Memory B cell (primary cell): ENCODE measurements at regions not wholly inside any gene's neighbourhood (a gene's known extent, or its start where the extent isn't known, plus 50 kb on each side); places are given as distances from the start of the nearest gene placed in this dataset.
"Not testable (repeated sequence)": the region's sequence is repeated elsewhere in the genome, so short reads cannot be mapped to it uniquely, and the experiment has no call there.

Experiments used
- ATAC-seq: fragments of 150-1000 bp; cut with Tn5 transposase; 2 replicates; pipeline ENCODE4 v1.10.0; 2021; ENCODE audit warnings: low read depth, mild to moderate bottlenecking, moderate library complexity
- DNase-seq, 2 donors: peaks; one replicate each; pipeline ENCODE4 v3.0.0; 2022; ENCODE audit warnings: low spot score in 2 of 2
- H3K27ac Mint-ChIP-seq: one replicate; pipeline ENCODE4 v1.8.0; 2022; ENCODE audit warnings: mild to moderate bottlenecking, moderate library complexity, mixed read lengths
- H3K27me3 Mint-ChIP-seq: one replicate; pipeline ENCODE4 v1.8.0; 2022; ENCODE audit warnings: mixed read lengths
- H3K36me3 Mint-ChIP-seq: one replicate; pipeline ENCODE4 v1.8.0; 2022; ENCODE audit warnings: mild to moderate bottlenecking, mixed read lengths
- H3K4me1 Mint-ChIP-seq: one replicate; pipeline ENCODE4 v1.8.0; 2022; ENCODE audit warnings: mixed read lengths
- H3K4me3 Mint-ChIP-seq: one replicate; pipeline ENCODE4 v1.8.0; 2022; ENCODE audit warnings: mild to moderate bottlenecking, moderate library complexity, mixed read lengths
- H3K9me3 Mint-ChIP-seq: one replicate; pipeline ENCODE4 v1.8.0; 2022; ENCODE audit warnings: mixed read lengths

DNA sequence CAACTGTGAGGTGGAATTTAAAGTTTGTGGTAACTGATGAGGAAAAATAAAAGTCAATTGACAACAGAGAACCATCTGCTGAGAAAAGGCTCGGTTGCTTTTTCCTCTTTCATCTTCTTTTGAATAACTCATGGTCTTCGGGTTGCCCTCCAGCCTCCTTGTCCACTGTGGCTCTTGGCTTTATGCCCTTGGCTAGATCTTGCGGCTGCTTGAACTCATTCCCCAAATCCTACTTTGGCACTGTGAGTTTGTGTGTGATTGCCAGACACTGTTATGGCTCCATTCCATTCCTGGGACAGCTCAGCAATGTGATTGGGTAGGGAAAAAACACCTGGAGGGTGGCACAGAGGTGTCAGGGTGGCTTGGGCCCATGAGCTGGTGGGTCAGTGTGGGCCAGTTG, 387.4 kb downstream of the DLEU7 start:
- peaks cover 4% of the 10 kb centered on the region for H3K4me1 Mint-ChIP-seq
- no peaks in the 10 kb centered on the region for H3K9me3 Mint-ChIP-seq
- no peak for ATAC-seq

DNA sequence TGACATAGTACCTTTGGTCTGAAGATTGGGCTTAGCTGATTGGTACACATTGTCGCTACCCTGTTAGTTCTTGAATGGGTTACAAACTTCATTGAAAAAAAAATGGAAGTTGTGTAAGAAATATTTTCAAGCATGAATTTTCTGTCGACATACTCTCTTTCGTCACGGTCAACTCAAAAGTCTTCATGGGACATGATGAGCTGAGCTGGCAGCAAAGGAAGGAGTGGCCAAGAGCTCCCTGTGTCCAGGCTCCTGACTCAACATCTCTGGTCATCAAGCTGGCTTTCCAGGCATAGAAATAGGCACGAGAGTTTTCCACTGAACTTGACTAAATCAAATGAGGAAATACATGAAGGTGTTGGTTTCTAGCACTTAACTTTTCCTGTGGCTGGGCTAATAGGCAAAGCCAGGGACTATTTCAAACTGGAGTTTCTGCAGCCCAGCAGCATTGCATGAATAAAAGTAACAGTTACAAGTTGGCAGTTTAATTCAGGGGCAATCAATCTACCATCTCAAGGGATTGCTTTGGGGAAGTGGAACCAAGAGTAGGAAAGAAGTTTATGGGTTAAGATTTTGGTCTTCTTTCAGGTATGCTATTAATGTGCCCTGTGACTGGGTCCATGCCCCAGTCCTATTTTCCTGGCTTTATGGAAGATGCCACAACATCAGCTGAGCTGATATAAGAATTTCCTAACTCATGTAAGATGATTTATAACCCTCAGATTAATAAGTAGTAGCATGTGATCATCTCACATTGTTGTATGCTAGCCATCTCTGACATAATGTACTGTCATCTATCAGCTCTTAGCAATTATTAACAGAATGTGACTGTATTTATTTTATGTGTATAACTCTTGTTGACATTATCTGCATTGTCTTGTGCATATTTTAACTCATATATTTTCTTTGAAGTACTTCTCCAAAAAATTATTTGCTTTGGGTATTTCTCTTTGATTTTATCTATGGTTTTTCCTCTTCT, 385.8 kb downstream of the DLEU7 start:
- Mint-ChIP-seq H3K36me3 (no peaks in the 10 kb centered on the region), H3K9me3 (no peaks in the 10 kb centered on the region), H3K27me3 (no peaks in the 10 kb centered on the region), H3K27ac (no peak overlapping the region), H3K4me1 (peaks cover 4% of the 10 kb centered on the region), H3K4me3 (no peak overlapping the region)
- no peak for DNase-seq
- ATAC-seq: no peak

More for the DNA sequence above, 387.4 kb downstream of the DLEU7 start:
- no peak overlapping the region for H3K4me3 Mint-ChIP-seq
- H3K27ac Mint-ChIP-seq: no peak overlapping the region
- H3K36me3 Mint-ChIP-seq: no peaks in the 10 kb centered on the region
- DNase-seq: no peak
- no peaks in the 10 kb centered on the region for H3K27me3 Mint-ChIP-seq

DNA sequence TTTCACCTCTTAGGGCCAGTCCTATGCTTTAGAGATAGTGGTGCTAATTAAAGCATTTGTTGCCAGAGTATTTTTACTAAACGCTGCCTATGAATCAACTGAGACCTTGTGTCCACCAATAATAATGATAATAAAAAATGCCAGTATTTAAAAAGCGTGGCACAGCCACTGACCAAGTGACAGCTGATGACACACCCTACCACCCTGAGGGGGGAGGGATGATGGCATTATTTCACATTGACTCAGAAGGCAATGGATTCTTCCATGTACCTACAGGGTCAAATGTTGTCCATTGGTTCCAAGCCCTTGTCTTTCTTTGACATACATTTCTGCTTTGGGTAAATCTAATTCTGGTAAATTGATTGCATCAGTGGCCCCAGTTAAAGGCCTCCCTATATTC, 384.4 kb downstream of the DLEU7 start:
- Mint-ChIP-seq H3K4me1 (peaks cover 4% of the 10 kb centered on the region), H3K27me3 (no peaks in the 10 kb centered on the region), H3K36me3 (no peaks in the 10 kb centered on the region), H3K27ac (no peak overlapping the region), H3K4me3 (no peak overlapping the region), H3K9me3 (no peaks in the 10 kb centered on the region)
- no peak for DNase-seq
- ATAC-seq: no peak

DNA sequence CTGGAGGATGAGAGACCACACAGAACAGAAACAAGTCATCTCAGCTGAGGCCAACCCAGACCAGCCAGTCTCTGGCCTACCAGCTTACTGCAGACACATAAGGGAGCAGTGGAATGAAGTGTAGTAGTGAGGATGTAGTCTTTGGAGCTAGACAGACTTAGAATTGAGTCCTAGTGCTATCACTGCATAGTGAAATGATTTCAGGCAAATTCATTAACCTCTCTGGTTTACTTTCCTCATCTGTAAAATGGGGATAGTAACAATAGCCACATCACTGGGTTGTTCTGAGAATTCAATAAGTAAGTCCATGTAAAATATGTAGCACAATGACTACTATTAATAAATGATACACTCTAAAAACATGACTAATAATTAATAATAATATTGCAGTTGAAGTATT, 383.8 kb downstream of the DLEU7 start:
- no peak overlapping the region for H3K27ac Mint-ChIP-seq
- H3K4me1 Mint-ChIP-seq: peaks cover 4% of the 10 kb centered on the region
- H3K36me3 Mint-ChIP-seq: no peaks in the 10 kb centered on the region
- H3K27me3 Mint-ChIP-seq: no peaks in the 10 kb centered on the region
- H3K9me3 Mint-ChIP-seq: no peaks in the 10 kb centered on the region
- H3K4me3 Mint-ChIP-seq: no peak overlapping the region
- ATAC-seq (no peak), DNase-seq (no peak)

DNA sequence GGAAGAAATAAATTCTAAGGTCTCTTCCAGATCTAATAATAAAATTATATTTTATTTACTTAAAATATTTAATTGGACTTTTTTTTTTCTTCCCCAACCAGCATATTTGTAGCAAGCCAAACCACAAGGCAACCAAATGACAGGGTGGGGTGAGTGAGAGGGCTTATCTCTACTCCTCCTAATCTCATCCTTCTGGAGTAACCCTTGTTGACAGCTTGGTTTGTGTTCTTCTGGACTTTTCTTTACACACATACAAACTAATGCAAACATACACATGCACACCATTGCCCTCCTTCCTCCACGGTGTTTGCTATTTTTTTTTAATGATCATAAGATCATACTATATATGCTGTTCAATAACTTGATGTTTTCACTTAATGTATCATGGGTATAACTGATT, 383.1 kb downstream of the DLEU7 start:
- no peak overlapping the region for H3K4me3 Mint-ChIP-seq
- peaks cover 4% of the 10 kb centered on the region for H3K4me1 Mint-ChIP-seq
- ATAC-seq (no peak), DNase-seq (no peak)
- no peaks in the 10 kb centered on the region for H3K9me3 Mint-ChIP-seq
- H3K27ac Mint-ChIP-seq: no peak overlapping the region
- H3K27me3 Mint-ChIP-seq: no peaks in the 10 kb centered on the region
- H3K36me3 Mint-ChIP-seq: no peaks in the 10 kb centered on the region

DNA sequence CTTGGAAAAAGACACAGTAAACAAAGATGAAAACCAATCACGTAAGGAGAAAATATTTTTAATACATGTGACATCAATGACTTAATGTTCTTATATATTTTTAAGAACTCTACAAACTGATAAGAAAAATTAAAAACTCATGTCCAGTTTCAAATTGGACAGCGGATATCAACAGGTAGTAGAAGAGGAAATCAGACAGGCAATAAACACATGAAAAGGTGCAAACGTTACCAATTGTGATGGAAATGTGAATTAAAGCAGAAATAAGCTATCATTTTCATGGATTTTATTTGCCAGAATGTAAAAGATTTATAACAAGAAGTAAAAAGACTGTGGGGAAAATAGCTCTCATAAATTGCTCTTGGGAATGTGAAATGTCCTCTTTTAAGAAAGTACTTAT, 382.3 kb downstream of the DLEU7 start:
- Mint-ChIP-seq H3K4me1 (peaks cover 4% of the 10 kb centered on the region), H3K27ac (no peak overlapping the region), H3K27me3 (no peaks in the 10 kb centered on the region), H3K9me3 (no peaks in the 10 kb centered on the region), H3K36me3 (no peaks in the 10 kb centered on the region), H3K4me3 (no peak overlapping the region)
- ATAC-seq (no peak), DNase-seq (no peak)

DNA sequence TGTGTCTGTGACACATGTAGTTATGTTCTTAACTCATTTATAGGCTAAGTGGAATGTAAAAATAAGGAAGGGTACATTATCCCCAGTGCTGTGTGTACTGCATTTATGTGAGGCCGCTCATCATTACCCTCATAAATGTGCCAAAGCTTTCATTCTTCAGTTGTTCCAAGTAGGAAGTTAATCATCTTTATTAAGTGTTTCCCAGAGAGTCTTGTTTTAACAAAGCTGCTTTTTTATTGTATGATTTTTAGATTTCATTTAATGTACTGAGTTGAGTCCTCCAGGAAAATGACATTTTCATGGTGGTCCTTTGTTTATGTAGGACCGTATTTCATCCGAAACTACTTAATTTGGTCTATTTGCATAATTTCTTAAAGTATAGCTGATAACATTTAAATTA, 379.8 kb downstream of the DLEU7 start:
- Mint-ChIP-seq H3K9me3 (no peaks in the 10 kb centered on the region), H3K27me3 (no peaks in the 10 kb centered on the region), H3K36me3 (no peaks in the 10 kb centered on the region), H3K27ac (no peak overlapping the region), H3K4me3 (no peak overlapping the region), H3K4me1 (no peaks in the 10 kb centered on the region)
- ATAC-seq (no peak), DNase-seq (no peak)

DNA sequence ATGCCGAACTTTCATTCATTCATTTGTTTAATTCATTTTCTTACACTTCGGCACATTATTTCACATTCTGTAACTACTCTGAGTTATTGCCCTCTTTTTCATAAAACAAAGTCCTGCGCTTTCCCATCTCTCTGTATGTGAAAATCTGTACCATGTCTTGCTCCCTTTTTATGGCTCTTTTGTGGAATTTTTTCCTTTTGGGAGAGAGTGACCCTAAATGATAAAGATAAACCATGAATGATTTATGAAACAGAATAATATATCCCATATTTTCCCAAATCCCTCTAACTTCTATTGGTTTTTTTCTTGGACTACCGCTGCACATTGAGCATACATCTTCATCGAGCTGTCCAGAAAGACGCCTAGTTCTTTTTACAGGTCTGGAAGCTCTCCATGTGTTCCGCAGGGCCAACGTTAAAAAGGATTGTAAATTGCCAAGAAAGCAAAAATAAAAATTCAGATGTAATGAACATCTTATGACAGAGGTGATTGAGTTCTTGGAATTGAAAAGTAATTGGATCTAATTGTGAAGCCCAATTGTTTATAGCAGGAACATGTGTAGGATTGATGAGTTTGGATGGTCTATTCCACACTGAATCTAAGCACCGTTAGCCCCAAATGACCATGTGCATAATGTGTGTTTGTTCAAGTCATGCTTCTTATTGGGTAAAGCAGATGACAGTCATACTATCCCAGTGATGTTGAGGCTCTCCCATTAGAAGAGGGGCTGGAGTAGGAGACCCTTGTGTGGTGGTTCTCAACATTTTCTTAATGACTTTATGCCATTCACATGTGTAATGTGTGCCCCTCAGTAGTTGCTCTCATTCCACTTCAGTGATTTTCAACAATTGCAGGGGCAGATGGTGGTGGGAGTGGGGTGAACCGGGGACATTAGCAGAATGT, 378.9 kb downstream of the DLEU7 start:
- ATAC-seq (no peak), DNase-seq (no peak)
- Mint-ChIP-seq H3K4me3 (no peak overlapping the region), H3K9me3 (no peaks in the 10 kb centered on the region), H3K36me3 (no peaks in the 10 kb centered on the region), H3K27ac (no peak overlapping the region), H3K27me3 (no peaks in the 10 kb centered on the region), H3K4me1 (no peaks in the 10 kb centered on the region)

DNA sequence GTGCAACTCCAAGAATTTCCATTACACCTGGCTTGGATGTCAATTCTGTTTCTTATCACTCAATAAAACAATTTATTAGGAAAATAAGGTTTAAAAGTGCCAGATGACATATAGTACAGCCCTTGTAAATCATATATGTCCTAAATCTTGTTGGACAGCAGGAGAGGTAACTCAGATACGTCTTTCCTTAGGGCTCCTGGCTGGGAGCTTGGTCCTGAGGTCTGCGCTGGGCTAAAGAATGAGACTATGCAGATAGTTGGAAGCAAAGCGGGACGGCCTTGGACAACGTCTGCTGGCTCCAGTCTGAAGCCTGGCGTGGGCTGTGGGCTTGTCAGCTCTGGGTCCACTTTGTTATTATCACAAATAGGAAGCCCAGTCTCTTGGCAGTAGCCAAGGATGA, 377.0 kb downstream of the DLEU7 start:
- H3K27ac Mint-ChIP-seq: no peak overlapping the region
- H3K36me3 Mint-ChIP-seq: no peaks in the 10 kb centered on the region
- H3K27me3 Mint-ChIP-seq: no peaks in the 10 kb centered on the region
- DNase-seq (no peak), ATAC-seq (no peak)
- no peaks in the 10 kb centered on the region for H3K9me3 Mint-ChIP-seq
- H3K4me1 Mint-ChIP-seq: no peaks in the 10 kb centered on the region
- no peak overlapping the region for H3K4me3 Mint-ChIP-seq

DNA sequence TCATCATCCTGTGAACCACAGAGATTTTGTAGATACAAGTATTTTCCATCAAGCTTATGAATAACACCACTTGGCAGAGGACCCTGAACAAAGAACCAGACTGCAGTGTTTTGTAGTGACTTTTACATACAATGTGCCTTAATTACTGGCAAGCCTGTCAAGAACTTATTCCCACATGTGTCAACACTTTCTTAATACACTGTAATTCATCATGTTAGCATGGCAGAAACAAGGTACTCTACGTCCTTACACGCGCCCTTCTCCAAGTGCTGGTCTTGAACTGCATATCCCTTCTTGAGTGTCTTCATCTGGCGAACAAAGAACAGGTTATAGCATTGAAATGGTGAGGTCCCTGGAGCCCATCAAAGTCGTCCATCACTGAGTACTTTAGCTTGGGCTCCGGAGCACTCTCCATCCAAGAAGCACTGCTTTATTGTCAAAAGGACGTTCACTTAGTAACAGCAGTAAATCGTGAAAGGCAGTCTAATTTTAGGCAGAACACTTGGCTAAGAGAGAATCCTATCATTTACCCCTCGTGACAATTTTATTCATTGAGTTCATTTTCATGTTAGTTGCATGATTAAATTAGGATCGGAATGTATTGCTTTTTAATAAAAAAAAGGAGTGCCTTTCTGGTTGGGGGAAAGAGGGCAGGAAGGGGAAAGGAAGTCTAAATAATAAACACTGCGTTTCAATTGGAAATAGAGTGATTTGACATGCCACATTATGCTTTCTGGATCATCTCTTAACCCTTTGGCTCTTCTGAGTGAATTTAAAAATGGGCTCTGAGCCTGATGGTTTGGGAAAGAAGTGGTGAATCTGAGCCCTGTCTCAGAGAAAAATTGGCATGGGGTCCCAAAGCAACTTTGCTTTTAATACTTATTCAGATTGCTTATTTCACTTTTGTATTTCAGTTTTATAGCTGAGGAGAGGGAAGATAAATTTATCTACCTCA, 376.1 kb downstream of the DLEU7 start:
- Mint-ChIP-seq H3K36me3 (no peaks in the 10 kb centered on the region), H3K27me3 (no peaks in the 10 kb centered on the region), H3K9me3 (no peaks in the 10 kb centered on the region), H3K4me3 (no peak overlapping the region), H3K27ac (no peak overlapping the region), H3K4me1 (no peaks in the 10 kb centered on the region)
- no peak for ATAC-seq
- DNase-seq: no peak

DNA sequence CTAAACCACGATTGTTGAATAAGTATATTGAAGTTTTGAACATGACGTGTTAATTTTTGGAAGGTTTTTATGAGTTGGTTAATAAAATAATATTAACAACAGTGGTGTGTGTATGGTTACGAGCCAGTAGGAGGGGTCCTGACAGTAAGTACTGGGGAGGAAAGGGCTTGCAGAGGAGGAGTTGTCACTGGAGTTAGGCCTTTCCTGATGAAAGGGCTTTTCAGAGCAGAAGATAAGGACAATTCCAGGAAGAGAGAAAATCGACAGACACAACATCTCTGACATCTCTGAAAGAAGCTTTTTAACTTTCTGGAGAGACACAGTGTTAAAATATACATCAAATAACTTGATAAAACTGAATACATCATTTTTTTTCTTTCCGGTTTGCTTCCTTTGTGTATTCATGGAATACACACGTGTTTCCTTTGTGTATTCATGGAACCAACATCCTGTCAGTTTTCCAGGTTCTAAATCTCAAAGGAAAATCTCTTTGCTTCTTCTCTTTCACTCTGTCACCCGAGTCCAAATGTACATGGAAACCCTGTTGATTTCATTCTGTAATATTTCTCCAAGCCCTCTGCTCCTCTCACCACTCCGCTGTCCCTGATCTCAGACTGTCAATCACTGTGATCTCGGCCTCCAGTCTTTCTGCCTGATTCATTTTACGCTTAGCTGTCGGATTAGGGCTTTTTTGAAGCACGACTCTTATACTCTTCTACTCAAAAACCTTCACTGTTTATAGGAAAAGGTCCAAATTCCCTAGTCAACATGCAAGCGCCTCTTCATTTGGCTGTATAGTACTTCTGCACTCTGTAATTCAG, 374.4 kb downstream of the DLEU7 start:
- no peaks in the 10 kb centered on the region for H3K9me3 Mint-ChIP-seq
- no peak for DNase-seq
- no peak overlapping the region for H3K27ac Mint-ChIP-seq
- no peaks in the 10 kb centered on the region for H3K27me3 Mint-ChIP-seq
- H3K36me3 Mint-ChIP-seq: no peaks in the 10 kb centered on the region
- no peak overlapping the region for H3K4me3 Mint-ChIP-seq
- peaks cover 2% of the 10 kb centered on the region for H3K4me1 Mint-ChIP-seq
- no peak for ATAC-seq

DNA sequence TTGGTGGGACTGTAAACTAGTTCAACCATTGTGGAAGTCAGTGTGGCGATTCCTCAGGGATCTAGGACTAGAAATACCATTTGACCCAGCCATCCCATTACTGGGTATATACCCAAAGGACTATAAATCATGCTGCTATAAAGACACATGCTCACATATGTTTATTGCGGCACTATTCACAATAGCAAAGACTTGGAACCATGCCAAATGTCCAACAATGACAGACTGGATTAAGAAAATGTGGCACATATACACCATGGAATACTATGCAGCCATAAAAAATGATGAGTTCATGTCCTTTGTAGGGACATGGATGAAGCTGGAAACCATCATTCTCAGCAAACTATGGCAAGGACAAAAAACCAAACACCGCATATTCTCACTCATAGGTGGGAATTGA, 370.4 kb downstream of the DLEU7 start:
- peaks cover 10% of the 10 kb centered on the region for H3K4me1 Mint-ChIP-seq
- not testable (repeated sequence) for DNase-seq, H3K27ac Mint-ChIP-seq, H3K27me3 Mint-ChIP-seq, H3K4me3 Mint-ChIP-seq, H3K9me3 Mint-ChIP-seq, H3K36me3 Mint-ChIP-seq, ATAC-seq

DNA sequence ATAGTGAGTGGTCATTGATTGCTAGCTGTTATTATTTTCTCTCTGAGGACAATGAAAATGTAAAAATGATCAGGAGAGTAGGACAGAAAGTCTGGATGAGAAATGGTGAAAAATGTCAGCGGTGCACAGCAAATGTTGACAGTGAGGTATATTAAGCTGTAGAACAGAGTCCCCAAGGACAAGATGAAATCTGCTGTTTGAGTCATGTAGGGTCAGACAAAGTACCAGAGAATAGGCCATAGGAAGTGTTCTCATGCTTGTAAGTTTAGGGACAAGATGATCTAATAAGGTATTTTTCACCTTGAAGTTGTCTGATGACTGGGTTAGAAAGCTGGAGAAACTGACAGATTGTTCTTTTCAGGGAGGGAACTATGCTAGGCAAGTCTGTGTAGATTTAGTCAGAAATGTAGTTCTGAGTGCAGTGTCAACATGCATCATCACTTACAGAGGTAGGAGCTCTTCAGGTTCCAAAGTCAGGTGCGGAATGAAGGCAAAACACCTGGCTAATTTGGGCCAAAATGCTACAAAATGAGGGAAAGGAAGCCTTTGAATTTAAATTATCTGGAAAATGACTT, 369.3 kb downstream of the DLEU7 start:
- Mint-ChIP-seq H3K36me3 (no peaks in the 10 kb centered on the region), H3K4me3 (no peak overlapping the region), H3K27ac (no peak overlapping the region), H3K9me3 (no peaks in the 10 kb centered on the region), H3K4me1 (peaks cover 10% of the 10 kb centered on the region), H3K27me3 (no peaks in the 10 kb centered on the region)
- DNase-seq (no peak), ATAC-seq (no peak)
